DMS114 treated with DMSO at 0.1 percent for 48 hours (cell line): ENCODE measurements at regions not wholly inside any gene's neighbourhood (a gene's known extent, or its start where the extent isn't known, plus 50 kb on each side); places are given as distances from the start of the nearest gene placed in this dataset.

ENCODE experiments used
- DNase-seq: peaks from one replicate; lab custom pipeline; 2025; ENCODE audit not compliant: unreplicated experiment; lab: John Stamatoyannopoulos, UW

- DNase-seq: no peak
Measured at GRCh38 chr2:221337957-221338685, 234.0 kb downstream of the EPHA4 start.

GRCh38 chr2:221342388-221342787 lies 229.7 kb downstream of the EPHA4 start:
- no peak for DNase-seq

- no peak for DNase-seq
Measured at GRCh38 chr2:221343524-221343923, 228.6 kb downstream of the EPHA4 start.

- no peak for DNase-seq
Measured at GRCh38 chr2:221345516-221345915, 226.6 kb downstream of the EPHA4 start.

GRCh38 chr2:221346411-221346810 lies 225.7 kb downstream of the EPHA4 start:
- DNase-seq: no peak

GRCh38 chr2:221347471-221347870 lies 224.6 kb downstream of the EPHA4 start:
- DNase-seq: no peak

- no peak for DNase-seq
Measured at GRCh38 chr2:221350616-221351015, 221.5 kb downstream of the EPHA4 start.

GRCh38 chr2:221353201-221353600 lies 218.9 kb downstream of the EPHA4 start:
- DNase-seq: no peak

GRCh38 chr2:221360312-221360711 lies 211.8 kb downstream of the EPHA4 start:
- no peak for DNase-seq

GRCh38 chr2:221360742-221361141 lies 211.4 kb downstream of the EPHA4 start:
- DNase-seq: no peak

- DNase-seq: no peak
Measured at GRCh38 chr2:221361633-221362032, 210.5 kb downstream of the EPHA4 start.

GRCh38 chr2:221364672-221365071 lies 207.4 kb downstream of the EPHA4 start:
- no peak for DNase-seq
